DOHH2 (cell line): ENCODE measurements at regions not wholly inside any gene's neighbourhood (a gene's known extent, or its start where the extent isn't known, plus 50 kb on each side); places are given as distances from the start of the nearest gene placed in this dataset.

Experiments used
- H3F3A ChIP-seq: fragments of 200-600 bp; sonication (generic), shearing (Covaris generic); 2 replicates; pipeline ENCODE4 v1.6.0; 2016; ENCODE audit warnings: antibody characterized with exemption, mild to moderate bottlenecking; ENCODE audit not compliant: control insufficient read depth, insufficient read depth
- H3K27ac ChIP-seq: fragments of 200-600 bp; sonication (generic); 2 replicates; pipeline ENCODE4 v1.5.1; 2014; ENCODE audit warnings: low read depth, mild to moderate bottlenecking, low read length, moderate library complexity
- H3K27me3 ChIP-seq: fragments of 200-600 bp; sonication (generic); 2 replicates; pipeline ENCODE4 v1.6.1; 2014; ENCODE audit warnings: mild to moderate bottlenecking, low read length, mixed read lengths; ENCODE audit not compliant: control insufficient read depth
- H3K36me3 ChIP-seq: fragments of 200-600 bp; sonication (generic); 2 replicates; pipeline ENCODE4 v1.6.1; 2014; ENCODE audit warnings: mild to moderate bottlenecking, low read length, moderate library complexity, mixed read lengths; ENCODE audit not compliant: control insufficient read depth
- H3K4me1 ChIP-seq: fragments of 200-600 bp; sonication (generic); 2 replicates; pipeline ENCODE4 v1.6.1; 2014; ENCODE audit warnings: mild to moderate bottlenecking, low read length, mixed read lengths; ENCODE audit not compliant: control insufficient read depth
- H3K4me2 ChIP-seq: fragments of 200-600 bp; sonication (generic); 2 replicates; pipeline ENCODE4 v1.6.0; 2014; ENCODE audit warnings: mild to moderate bottlenecking, low read length, moderate library complexity
- H3K4me3 ChIP-seq: fragments of 200-600 bp; sonication (generic); 2 replicates; pipeline ENCODE4 v1.5.1; 2014; ENCODE audit warnings: mild to moderate bottlenecking, low read length, mixed read lengths
- H3K79me2 ChIP-seq: fragments of 200-600 bp; sonication (generic); 2 replicates; pipeline ENCODE4 v1.6.1; 2014; ENCODE audit warnings: mild to moderate bottlenecking, low read length, mixed read lengths; ENCODE audit not compliant: control insufficient read depth
- H3K9me2 ChIP-seq: fragments of 200-600 bp; sonication (generic); replicated peaks from 2 replicates; pipeline ENCODE4 v1.6.1; 2014; ENCODE audit warnings: mild to moderate bottlenecking, low read length, mixed read lengths; ENCODE audit not compliant: control insufficient read depth
- H3K9me3 ChIP-seq: fragments of 200-600 bp; sonication (generic); 2 replicates; pipeline ENCODE4 v1.6.1; 2014; ENCODE audit warnings: antibody characterized with exemption, low read length, mixed read lengths; ENCODE audit not compliant: control insufficient read depth, insufficient read depth
- H4K20me1 ChIP-seq: fragments of 200-600 bp; sonication (generic); 2 replicates; pipeline ENCODE4 v1.6.0; 2014; ENCODE audit warnings: low read depth, mild to moderate bottlenecking, antibody characterized with exemption, low read length, moderate library complexity; ENCODE audit not compliant: control insufficient read depth, insufficient read depth
- CTCF ChIP-seq: fragments of 200-600 bp; sonication (generic); IDR thresholded peaks from one replicate; pipeline ENCODE4 v1.5.1; 2014; ENCODE audit warnings: antibody characterized with exemption, mild to moderate bottlenecking, low read depth, low read length; ENCODE audit not compliant: poor library complexity, severe bottlenecking
- EZH2phosphoT487 ChIP-seq: fragments of 200-600 bp; sonication (generic); IDR thresholded peaks from 2 replicates; pipeline ENCODE4 v1.6.1; 2017; ENCODE audit warnings: borderline replicate concordance, mild to moderate bottlenecking, antibody characterized with exemption, low read length, moderate library complexity, mixed read lengths

- TF ChIP-seq CTCF = no peak
- TF ChIP-seq EZH2phosphoT487 = no peak
Observed at GRCh38 chr2:136291871-136292270, 173.9 kb upstream of the CXCR4 start.

GRCh38 chr2:136290326-136290725, 172.4 kb upstream of the CXCR4 start:
- H3K9me3 ChIP-seq = no peaks in the 10 kb centered on the region
- no peaks in the 10 kb centered on the region for H3K4me1 ChIP-seq
- no peaks in the 10 kb centered on the region for H3K79me2 ChIP-seq
- H3K36me3 ChIP-seq = no peaks in the 10 kb centered on the region
- TF ChIP-seq CTCF (no peak), EZH2phosphoT487 (no peak)
- no peak overlapping the region for H3K27ac ChIP-seq
- no peaks in the 10 kb centered on the region for H4K20me1 ChIP-seq
- H3K27me3 ChIP-seq = no peaks in the 10 kb centered on the region
- no peaks in the 10 kb centered on the region for H3K9me2 ChIP-seq
- H3K4me2 ChIP-seq = no peak overlapping the region
- H3F3A ChIP-seq = no peaks in the 10 kb centered on the region
- H3K4me3 ChIP-seq = no peak overlapping the region

More at GRCh38 chr2:136291871-136292270, 173.9 kb upstream of the CXCR4 start:
- H4K20me1 ChIP-seq = no peaks in the 10 kb centered on the region
- no peaks in the 10 kb centered on the region for H3K4me1 ChIP-seq
- H3K36me3 ChIP-seq = no peaks in the 10 kb centered on the region
- H3K9me3 ChIP-seq = no peaks in the 10 kb centered on the region
- H3F3A ChIP-seq = no peaks in the 10 kb centered on the region
- no peaks in the 10 kb centered on the region for H3K27me3 ChIP-seq
- no peak overlapping the region for H3K4me3 ChIP-seq
- no peaks in the 10 kb centered on the region for H3K79me2 ChIP-seq
- H3K27ac ChIP-seq = no peak overlapping the region
- no peak overlapping the region for H3K4me2 ChIP-seq
- H3K9me2 ChIP-seq = no peaks in the 10 kb centered on the region

GRCh38 chr2:136288249-136288648, 170.3 kb upstream of the CXCR4 start:
- Histone ChIP-seq H3K79me2 (no peaks in the 10 kb centered on the region), H3K27me3 (no peaks in the 10 kb centered on the region), H4K20me1 (no peaks in the 10 kb centered on the region), H3K9me2 (no peaks in the 10 kb centered on the region), H3K27ac (no peak overlapping the region), H3K9me3 (no peaks in the 10 kb centered on the region), H3K36me3 (no peaks in the 10 kb centered on the region), H3F3A (no peaks in the 10 kb centered on the region), H3K4me3 (no peak overlapping the region), H3K4me1 (peaks cover 12% of the 10 kb centered on the region), H3K4me2 (no peak overlapping the region)
- no peak for TF ChIP-seq CTCF
- TF ChIP-seq EZH2phosphoT487 = no peak

- Histone ChIP-seq H3F3A (no peaks in the 10 kb centered on the region), H3K79me2 (no peaks in the 10 kb centered on the region), H3K4me1 (peaks cover 16% of the 10 kb centered on the region), H3K4me3 (no peak overlapping the region), H3K4me2 (no peak overlapping the region), H3K9me2 (no peaks in the 10 kb centered on the region), H3K27ac (no peak overlapping the region), H3K36me3 (no peaks in the 10 kb centered on the region), H4K20me1 (no peaks in the 10 kb centered on the region), H3K27me3 (no peaks in the 10 kb centered on the region), H3K9me3 (no peaks in the 10 kb centered on the region)
- no peak for TF ChIP-seq CTCF
- TF ChIP-seq EZH2phosphoT487 = no peak
Observed at GRCh38 chr2:136286423-136286822, 168.5 kb upstream of the CXCR4 start.
